Breast epithelium (tissue), 3 donors: ENCODE measurements at regions not wholly inside any gene's neighbourhood (a gene's known extent, or its start where the extent isn't known, plus 50 kb on each side); places are given as distances from the start of the nearest gene placed in this dataset.

Source experiments
- CTCF ChIP-seq, 3 donors: fragments of 450-650 bp; IDR thresholded peaks; one replicate each; pipeline ENCODE4 v1.5.1; 2016 to 2017; ENCODE audit warnings: antibody characterized with exemption in 3 of 3, mild to moderate bottlenecking in 3 of 3, moderate library complexity in 3 of 3
- POLR2A ChIP-seq: fragments of 450-650 bp; IDR thresholded peaks from one replicate; pipeline ENCODE4 v1.6.1; 2016; ENCODE audit warnings: antibody characterized with exemption, mild to moderate bottlenecking, moderate library complexity

DNA sequence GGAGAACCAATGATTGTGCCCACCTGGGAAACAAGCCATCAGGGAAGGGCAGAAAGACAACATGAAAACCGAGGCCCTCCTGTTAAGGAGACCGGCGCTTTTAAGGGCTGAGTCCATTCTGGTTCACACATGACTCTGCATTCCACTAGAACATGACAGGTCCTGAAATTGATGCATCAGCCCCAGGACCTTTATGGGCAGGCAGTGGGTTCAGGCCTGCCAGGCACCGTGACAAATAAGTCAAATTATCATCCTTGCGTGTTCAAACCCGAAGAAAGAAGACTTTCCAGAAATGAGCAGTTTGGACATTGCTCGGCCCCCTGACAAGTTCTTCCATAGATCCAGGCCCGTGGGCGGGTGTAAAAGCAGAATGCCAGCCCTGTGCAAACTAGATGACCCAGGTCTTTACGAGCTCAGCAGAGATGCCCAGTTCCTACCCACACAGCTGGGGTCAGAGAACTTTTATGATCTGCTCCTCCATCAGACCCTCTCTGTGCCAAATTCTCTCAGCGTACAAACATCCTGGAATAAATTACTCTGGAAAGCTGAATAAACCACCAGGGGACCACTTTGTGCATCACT is 295.5 kb upstream of the WWC1 start:
- TF ChIP-seq POLR2A (no peak), CTCF (IDR thresholded peaks at IDR 0.05) (no peak)
